MM.1S (cell line): ENCODE measurements at regions not wholly inside any gene's neighbourhood (a gene's known extent, or its start where the extent isn't known, plus 50 kb on each side); places are given as distances from the start of the nearest gene placed in this dataset.

ENCODE experiments used
- DNase-seq: peaks from one replicate; pipeline ENCODE4 v3.0.0-alpha.2; 2015
- H2AFZ ChIP-seq: fragments of 300-600 bp; sonication (generic); 2 replicates; pipeline ENCODE4 v1.6.0; 2016; ENCODE audit warnings: antibody characterized with exemption, low read length
- H3F3A ChIP-seq: fragments of 300-600 bp; sonication (generic); 2 replicates; pipeline ENCODE4 v1.6.1; 2016; ENCODE audit warnings: mild to moderate bottlenecking, antibody characterized with exemption, low read length, moderate library complexity, mixed read lengths; ENCODE audit not compliant: insufficient read depth
- H3K27ac ChIP-seq: fragments of 300-600 bp; sonication (generic); 2 replicates; pipeline ENCODE4 v1.5.1; 2016; ENCODE audit warnings: mild to moderate bottlenecking, low read length
- H3K27me3 ChIP-seq: fragments of 300-600 bp; sonication (generic); replicated peaks from 2 replicates; pipeline ENCODE4 v1.6.0; 2016; ENCODE audit warnings: low read length; ENCODE audit not compliant: insufficient read depth
- H3K36me3 ChIP-seq: fragments of 300-600 bp; sonication (generic); replicated peaks from 2 replicates; pipeline ENCODE4 v1.6.1; 2016; ENCODE audit warnings: mild to moderate bottlenecking, low read length, mixed read lengths; ENCODE audit not compliant: insufficient read depth
- H3K4me1 ChIP-seq: fragments of 300-600 bp; sonication (generic); 2 replicates; pipeline ENCODE4 v1.6.1; 2016; ENCODE audit warnings: low read length, mixed read lengths
- H3K4me2 ChIP-seq: fragments of 300-600 bp; sonication (generic); 2 replicates; pipeline ENCODE4 v1.6.0; 2016; ENCODE audit warnings: low read depth, low read length
- H3K4me3 ChIP-seq: fragments of 300-600 bp; sonication (generic); 2 replicates; pipeline ENCODE4 v1.5.1; 2016; ENCODE audit warnings: low read length, mixed read lengths
- H3K79me2 ChIP-seq: fragments of 300-600 bp; sonication (generic); 2 replicates; pipeline ENCODE4 v1.6.1; 2016; ENCODE audit warnings: mixed run types, low read length, mixed read lengths
- H3K9ac ChIP-seq: fragments of 300-600 bp; sonication (generic); 2 replicates; pipeline ENCODE4 v1.6.1; 2016; ENCODE audit warnings: low read length, mixed read lengths
- H3K9me2 ChIP-seq: fragments of 300-600 bp; sonication (generic); replicated peaks from 2 replicates; pipeline ENCODE4 v1.6.1; 2016; ENCODE audit warnings: mild to moderate bottlenecking, low read length, mixed read lengths; ENCODE audit not compliant: insufficient read depth
- H3K9me3 ChIP-seq: fragments of 300-600 bp; sonication (generic); replicated peaks from 2 replicates; pipeline ENCODE4 v1.6.1; 2016; ENCODE audit warnings: mild to moderate bottlenecking, low read length, mixed read lengths; ENCODE audit not compliant: insufficient read depth
- H4K20me1 ChIP-seq: fragments of 300-600 bp; sonication (generic); 2 replicates; pipeline ENCODE4 v1.6.1; 2016; ENCODE audit warnings: mild to moderate bottlenecking, low read length, moderate library complexity, mixed read lengths; ENCODE audit not compliant: insufficient read depth
- CTCF ChIP-seq: fragments of 300-600 bp; sonication (generic); IDR thresholded peaks from 2 replicates; pipeline ENCODE4 v1.5.1; 2016; ENCODE audit warnings: antibody characterized with exemption, low read length, mixed read lengths
- EZH2 ChIP-seq: fragments of 300-600 bp; sonication (generic); optimal IDR thresholded peaks from 2 replicates; pipeline ENCODE3; 2017; ENCODE audit warnings: low read depth, mild to moderate bottlenecking, antibody characterized with exemption, low read length, mixed read lengths
- EZH2phosphoT487 ChIP-seq: fragments of 300-600 bp; sonication (generic); IDR thresholded peaks from 2 replicates; pipeline ENCODE4 v1.6.1; 2018; ENCODE audit warnings: antibody characterized with exemption, low read length

DNA sequence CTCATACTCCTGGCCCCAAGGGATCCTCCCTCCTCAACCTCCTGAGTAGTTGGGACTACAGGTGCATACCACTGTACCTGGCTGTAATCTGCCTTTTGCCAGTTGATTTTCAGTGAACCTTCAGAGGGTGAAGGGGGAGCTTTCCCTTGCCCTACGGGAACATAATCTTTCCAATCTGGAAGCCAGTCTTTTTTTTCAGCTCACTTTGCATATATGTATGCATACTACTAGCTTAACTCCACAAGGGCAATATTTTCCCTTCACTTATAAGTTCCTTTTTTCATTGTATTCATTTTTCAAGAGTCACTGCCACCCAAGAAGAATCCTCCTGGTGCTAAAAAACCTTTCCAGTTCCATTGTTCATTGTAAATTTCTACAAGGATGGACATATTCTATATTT is 53.4 kb upstream of the GCM1 start:
- Histone ChIP-seq H3K36me3 (no peaks in the 10 kb centered on the region), H3K4me2 (no peak overlapping the region), H3K4me3 (no peak overlapping the region), H3K4me1 (peaks cover 14% of the 10 kb centered on the region), H3K27ac (no peak overlapping the region), H4K20me1 (no peaks in the 10 kb centered on the region), H3F3A (no peaks in the 10 kb centered on the region), H3K79me2 (no peaks in the 10 kb centered on the region), H3K9ac (no peak overlapping the region), H3K27me3 (no peaks in the 10 kb centered on the region), H3K9me3 (no peaks in the 10 kb centered on the region), H3K9me2 (no peaks in the 10 kb centered on the region), H2AFZ (no peak overlapping the region)
- no peak for TF ChIP-seq EZH2phosphoT487
- no peak for TF ChIP-seq EZH2
- TF ChIP-seq CTCF = no peak
- no peak for DNase-seq

DNA sequence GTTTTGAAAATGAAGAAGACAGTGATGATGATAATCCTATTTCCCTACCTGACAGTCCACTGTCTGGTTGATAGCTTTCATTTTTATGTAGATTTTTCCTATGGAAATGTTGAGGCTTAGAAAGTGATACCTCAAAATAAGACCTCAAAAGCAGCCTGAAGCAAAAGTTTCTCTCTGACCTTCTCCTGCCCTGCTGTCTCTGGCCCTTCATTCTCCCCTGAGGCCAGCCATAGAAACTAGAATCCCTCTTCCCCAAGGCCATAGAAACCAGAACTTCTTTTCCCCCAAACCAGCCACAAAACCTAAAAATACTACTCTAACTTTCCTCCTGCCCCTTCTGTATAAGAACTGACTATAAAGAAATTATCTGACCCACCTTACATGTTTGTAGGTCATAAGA is 52.6 kb upstream of the GCM1 start:
- peak; percentile 12 for DNase-seq
- H3K4me1 ChIP-seq = peaks cover 14% of the 10 kb centered on the region
- H3K4me3 ChIP-seq = no peak overlapping the region
- no peaks in the 10 kb centered on the region for H3K79me2 ChIP-seq
- no peak overlapping the region for H3K27ac ChIP-seq
- H3K27me3 ChIP-seq = no peaks in the 10 kb centered on the region
- H3F3A ChIP-seq = no peaks in the 10 kb centered on the region
- no peaks in the 10 kb centered on the region for H3K36me3 ChIP-seq
- H3K4me2 ChIP-seq = no peak overlapping the region
- H3K9me2 ChIP-seq = no peaks in the 10 kb centered on the region
- no peak overlapping the region for H3K9ac ChIP-seq
- H4K20me1 ChIP-seq = no peaks in the 10 kb centered on the region
- no peak for TF ChIP-seq CTCF
- TF ChIP-seq EZH2phosphoT487 = no peak
- TF ChIP-seq EZH2 = no peak
- H3K9me3 ChIP-seq = no peaks in the 10 kb centered on the region
- H2AFZ ChIP-seq = no peak overlapping the region

- DNase-seq = no peak
- TF ChIP-seq CTCF (no peak), EZH2 (no peak), EZH2phosphoT487 (no peak)
- Histone ChIP-seq H3K9ac (no peak overlapping the region), H4K20me1 (no peaks in the 10 kb centered on the region), H3K79me2 (no peaks in the 10 kb centered on the region), H3K27me3 (no peaks in the 10 kb centered on the region), H3F3A (no peaks in the 10 kb centered on the region), H3K4me2 (no peak overlapping the region), H3K4me1 (peaks cover 14% of the 10 kb centered on the region), H3K4me3 (no peak overlapping the region), H3K9me3 (no peaks in the 10 kb centered on the region), H3K9me2 (no peaks in the 10 kb centered on the region), H3K27ac (no peak overlapping the region), H3K36me3 (no peaks in the 10 kb centered on the region), H2AFZ (no peak overlapping the region)
Observed at GRCh38 chr6:53199765-53200164, 51.1 kb upstream of the GCM1 start.
